Astrocyte (in vitro differentiated cells and primary cell): ENCODE measurements at regions not wholly inside any gene's neighbourhood (a gene's known extent, or its start where the extent isn't known, plus 50 kb on each side); places are given as distances from the start of the nearest gene placed in this dataset.

Experiments
- DNase-seq: peaks from one replicate; pipeline ENCODE4 v3.0.0-alpha.2; 2010; ENCODE audit warnings: low read depth
- FAIRE-seq: peaks from 2 replicates; lab custom pipeline; 2011; peaks lifted over from hg19 to GRCh38; lab: Jason Lieb, UNC
- H2AFZ ChIP-seq: 2 replicates; pipeline ENCODE4 v1.6.0; 2012; ENCODE audit warnings: low read depth, low read length, inconsistent platforms
- H3K27ac ChIP-seq: 2 replicates; pipeline ENCODE4 v1.5.1; 2011; ENCODE audit warnings: low read depth, low read length, inconsistent platforms
- H3K27me3 ChIP-seq: 2 replicates; pipeline ENCODE4 v1.6.0; 2011; ENCODE audit warnings: low read length, inconsistent platforms; ENCODE audit not compliant: insufficient read depth
- H3K36me3 ChIP-seq: 2 replicates; pipeline ENCODE4 v1.5.1; 2011; ENCODE audit warnings: low read length, inconsistent platforms; ENCODE audit not compliant: insufficient read depth
- H3K4me1 ChIP-seq: 2 replicates; pipeline ENCODE4 v1.5.1; 2011; ENCODE audit warnings: low read length, inconsistent platforms; ENCODE audit not compliant: insufficient read depth
- H3K4me2 ChIP-seq: 2 replicates; pipeline ENCODE4 v1.6.0; 2012; ENCODE audit warnings: low read length, inconsistent platforms
- H3K4me3 ChIP-seq: 2 replicates; pipeline ENCODE4 v1.5.1; 2011; ENCODE audit warnings: low read depth, mild to moderate bottlenecking, low read length, inconsistent platforms; ENCODE audit not compliant: insufficient read depth
- H3K79me2 ChIP-seq: 2 replicates; pipeline ENCODE4 v1.6.0; 2012; ENCODE audit warnings: mild to moderate bottlenecking, low read length, inconsistent platforms; ENCODE audit not compliant: insufficient read depth
- H3K9ac ChIP-seq: 2 replicates; pipeline ENCODE4 v1.6.0; 2012; ENCODE audit warnings: mild to moderate bottlenecking, low read length, inconsistent platforms
- H3K9me3 ChIP-seq: 2 replicates; pipeline ENCODE4 v1.5.1; 2012; ENCODE audit warnings: low read depth, mild to moderate bottlenecking, low read length, inconsistent platforms; ENCODE audit not compliant: insufficient read depth
- H4K20me1 ChIP-seq: 2 replicates; pipeline ENCODE4 v1.6.0; 2012; ENCODE audit warnings: low read length, inconsistent platforms; ENCODE audit not compliant: insufficient read depth
- H3K27ac Mint-ChIP-seq: one replicate; pipeline ENCODE4 v1.8.0; 2021; ENCODE audit warnings: mild to moderate bottlenecking, mixed read lengths; ENCODE audit not compliant: unreplicated experiment
- H3K27me3 Mint-ChIP-seq: one replicate; pipeline ENCODE4 v1.8.0; 2021; ENCODE audit warnings: low read depth, mixed read lengths; ENCODE audit not compliant: unreplicated experiment
- H3K36me3 Mint-ChIP-seq: one replicate; pipeline ENCODE4 v1.8.0; 2021; ENCODE audit warnings: low read depth, mixed read lengths; ENCODE audit not compliant: unreplicated experiment
- H3K4me1 Mint-ChIP-seq: one replicate; pipeline ENCODE4 v1.8.0; 2021; ENCODE audit warnings: low read depth, mixed read lengths; ENCODE audit not compliant: unreplicated experiment
- H3K4me3 Mint-ChIP-seq: one replicate; pipeline ENCODE4 v1.8.0; 2021; ENCODE audit warnings: mild to moderate bottlenecking, moderate library complexity, mixed read lengths; ENCODE audit not compliant: unreplicated experiment
- H3K9me3 Mint-ChIP-seq: one replicate; pipeline ENCODE4 v1.8.0; 2021; ENCODE audit warnings: mild to moderate bottlenecking, mixed read lengths; ENCODE audit not compliant: unreplicated experiment
- EZH2 ChIP-seq: IDR thresholded peaks from 2 replicates; pipeline ENCODE4 v1.6.1; 2012; ENCODE audit warnings: mild to moderate bottlenecking, low read length, inconsistent platforms; ENCODE audit not compliant: insufficient read depth
- TF ChIP-seq, protein P1 (sequence below): IDR thresholded peaks from 2 replicates; pipeline ENCODE4 v1.5.1; 2011; ENCODE audit warnings: low read depth, mild to moderate bottlenecking, inconsistent platforms, low read length, moderate library complexity; ENCODE audit not compliant: insufficient read depth

DNA sequence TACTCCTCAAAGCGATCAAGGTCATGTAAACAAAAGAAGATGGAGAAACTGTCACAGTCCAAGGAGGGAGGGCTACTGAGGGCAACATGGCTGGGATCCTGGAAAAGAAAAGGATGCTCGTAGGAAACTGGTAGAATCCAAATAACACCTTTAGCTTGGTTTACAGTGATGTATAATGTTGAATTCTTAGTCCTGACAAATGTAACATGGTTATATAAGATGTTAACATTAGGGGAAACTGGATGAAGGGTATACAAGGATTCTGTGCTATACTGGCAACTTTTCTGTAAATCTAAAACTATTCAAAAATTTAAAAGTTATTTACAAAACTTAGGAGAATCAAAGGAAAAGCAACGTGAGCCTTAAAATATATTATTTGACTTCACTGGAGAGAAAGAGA lies 257.0 kb downstream of the TTC32 start:
- DNase-seq (no peak), FAIRE-seq (no peak)
- TF ChIP-seq, protein P1, sequence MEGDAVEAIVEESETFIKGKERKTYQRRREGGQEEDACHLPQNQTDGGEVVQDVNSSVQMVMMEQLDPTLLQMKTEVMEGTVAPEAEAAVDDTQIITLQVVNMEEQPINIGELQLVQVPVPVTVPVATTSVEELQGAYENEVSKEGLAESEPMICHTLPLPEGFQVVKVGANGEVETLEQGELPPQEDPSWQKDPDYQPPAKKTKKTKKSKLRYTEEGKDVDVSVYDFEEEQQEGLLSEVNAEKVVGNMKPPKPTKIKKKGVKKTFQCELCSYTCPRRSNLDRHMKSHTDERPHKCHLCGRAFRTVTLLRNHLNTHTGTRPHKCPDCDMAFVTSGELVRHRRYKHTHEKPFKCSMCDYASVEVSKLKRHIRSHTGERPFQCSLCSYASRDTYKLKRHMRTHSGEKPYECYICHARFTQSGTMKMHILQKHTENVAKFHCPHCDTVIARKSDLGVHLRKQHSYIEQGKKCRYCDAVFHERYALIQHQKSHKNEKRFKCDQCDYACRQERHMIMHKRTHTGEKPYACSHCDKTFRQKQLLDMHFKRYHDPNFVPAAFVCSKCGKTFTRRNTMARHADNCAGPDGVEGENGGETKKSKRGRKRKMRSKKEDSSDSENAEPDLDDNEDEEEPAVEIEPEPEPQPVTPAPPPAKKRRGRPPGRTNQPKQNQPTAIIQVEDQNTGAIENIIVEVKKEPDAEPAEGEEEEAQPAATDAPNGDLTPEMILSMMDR = no peak
- TF ChIP-seq EZH2 = no peak
- H4K20me1 ChIP-seq = no peaks in the 10 kb centered on the region
- H3K9me3 ChIP-seq = no peaks in the 10 kb centered on the region
- H3K36me3 ChIP-seq = no peaks in the 10 kb centered on the region
- H3K4me3 ChIP-seq = no peak overlapping the region
- no peaks in the 10 kb centered on the region for H3K9me3 Mint-ChIP-seq
- no peak overlapping the region for H3K9ac ChIP-seq
- no peak overlapping the region for H3K27ac ChIP-seq
- no peak overlapping the region for H3K4me3 Mint-ChIP-seq
- peaks cover 11% of the 10 kb centered on the region for H3K4me1 Mint-ChIP-seq
- no peaks in the 10 kb centered on the region for H3K36me3 Mint-ChIP-seq
- no peak overlapping the region for H2AFZ ChIP-seq
- peaks cover 4% of the 10 kb centered on the region for H3K27me3 ChIP-seq
- H3K4me1 ChIP-seq = peaks cover 14% of the 10 kb centered on the region
- H3K27me3 Mint-ChIP-seq = peaks cover 15% of the 10 kb centered on the region
- H3K79me2 ChIP-seq = no peaks in the 10 kb centered on the region
- no peak overlapping the region for H3K4me2 ChIP-seq
- H3K27ac Mint-ChIP-seq = no peak overlapping the region

DNA sequence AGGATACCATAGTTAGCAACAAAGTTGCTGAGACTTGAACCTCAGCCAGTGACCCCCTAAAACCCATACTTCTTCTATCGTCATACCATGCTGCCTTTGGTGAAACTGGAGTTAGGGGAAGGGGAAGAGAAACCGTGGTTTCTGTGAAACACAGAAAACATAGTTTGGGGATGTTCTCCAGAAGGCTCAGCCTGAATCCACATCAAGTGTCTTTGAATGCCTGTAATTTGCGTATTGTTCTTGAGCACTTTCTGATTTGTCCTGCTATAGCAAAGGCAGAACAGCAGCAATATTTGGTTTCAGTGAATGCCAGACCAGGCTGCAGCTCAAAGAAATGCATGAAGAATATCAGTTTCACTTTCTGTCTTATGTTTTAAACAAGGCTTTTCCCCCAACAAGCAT lies 258.7 kb downstream of the TTC32 start:
- Histone ChIP-seq H4K20me1 (no peaks in the 10 kb centered on the region), H2AFZ (no peak overlapping the region), H3K27me3 (peaks cover 4% of the 10 kb centered on the region), H3K79me2 (no peaks in the 10 kb centered on the region), H3K9ac (no peak overlapping the region), H3K4me1 (no peaks in the 10 kb centered on the region), H3K9me3 (no peaks in the 10 kb centered on the region), H3K27ac (no peak overlapping the region), H3K4me3 (no peak overlapping the region), H3K4me2 (no peak overlapping the region), H3K36me3 (no peaks in the 10 kb centered on the region)
- H3K36me3 Mint-ChIP-seq = no peaks in the 10 kb centered on the region
- DNase-seq = no peak
- H3K4me1 Mint-ChIP-seq = no peaks in the 10 kb centered on the region
- H3K27me3 Mint-ChIP-seq = peaks cover 22% of the 10 kb centered on the region
- TF ChIP-seq EZH2 = no peak
- TF ChIP-seq, protein P1 = no peak
- no peak for FAIRE-seq
- no peak overlapping the region for H3K4me3 Mint-ChIP-seq
- H3K27ac Mint-ChIP-seq = no peak overlapping the region
- H3K9me3 Mint-ChIP-seq = no peaks in the 10 kb centered on the region

DNA sequence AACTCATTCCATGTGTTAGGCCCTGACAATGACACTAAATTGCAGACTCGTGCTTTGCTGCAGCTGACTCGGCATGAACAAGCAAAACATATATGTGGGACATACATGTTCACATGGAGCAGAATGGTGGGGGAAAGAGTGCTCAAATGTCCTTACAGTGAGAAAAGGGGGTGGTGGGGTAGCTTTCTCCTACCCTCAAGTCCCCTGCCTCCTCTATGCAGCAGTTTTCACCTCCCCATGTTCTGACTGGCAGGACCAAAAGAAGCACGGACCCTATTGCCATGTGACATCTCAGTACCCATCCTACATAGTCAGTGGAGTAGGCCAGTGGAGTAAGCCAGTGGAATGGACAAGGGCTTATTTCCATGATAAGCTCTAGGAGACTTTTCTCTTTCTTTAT lies 259.3 kb downstream of the TTC32 start:
- Histone ChIP-seq H3K4me1 (no peaks in the 10 kb centered on the region), H3K9me3 (no peaks in the 10 kb centered on the region), H3K79me2 (no peaks in the 10 kb centered on the region), H3K9ac (no peak overlapping the region), H3K27ac (no peak overlapping the region), H3K4me3 (no peak overlapping the region), H3K27me3 (peaks cover 4% of the 10 kb centered on the region), H3K4me2 (no peak overlapping the region), H4K20me1 (no peaks in the 10 kb centered on the region), H2AFZ (no peak overlapping the region), H3K36me3 (no peaks in the 10 kb centered on the region)
- Mint-ChIP-seq H3K27ac (no peak overlapping the region), H3K4me1 (no peaks in the 10 kb centered on the region), H3K9me3 (no peaks in the 10 kb centered on the region), H3K27me3 (peaks cover 22% of the 10 kb centered on the region), H3K36me3 (no peaks in the 10 kb centered on the region), H3K4me3 (no peak overlapping the region)
- TF ChIP-seq, protein P1 = no peak
- TF ChIP-seq EZH2 = no peak
- DNase-seq = no peak
- FAIRE-seq = no peak
